HG03354 (cell line): ENCODE measurements at regions not wholly inside any gene's neighbourhood (a gene's known extent, or its start where the extent isn't known, plus 50 kb on each side); places are given as distances from the start of the nearest gene placed in this dataset.

Experiments used
- ATAC-seq: cut with Tn5 transposase; IDR thresholded peaks from one replicate; pipeline ENCODE4 v1.9.1; 2021; ENCODE audit warnings: mild to moderate bottlenecking; ENCODE audit not compliant: unreplicated experiment, poor library complexity, severe bottlenecking

- ATAC-seq: no peak
These were observed 827.8 kb downstream of the TLE4 start for GRCh38 chr9:80399606-80400005.

GRCh38 chr9:80387828-80388227 lies 816.1 kb downstream of the TLE4 start:
- ATAC-seq: no peak

GRCh38 chr9:80385246-80385645 lies 813.5 kb downstream of the TLE4 start:
- ATAC-seq: no peak

GRCh38 chr9:80383331-80383730 lies 811.6 kb downstream of the TLE4 start:
- no peak for ATAC-seq

GRCh38 chr9:80382211-80382891 lies 810.6 kb downstream of the TLE4 start:
- no peak for ATAC-seq

- no peak for ATAC-seq
These were observed 808.5 kb downstream of the TLE4 start for GRCh38 chr9:80380301-80380700.

- no peak for ATAC-seq
These were observed 807.0 kb downstream of the TLE4 start for GRCh38 chr9:80378669-80379293.

GRCh38 chr9:80376180-80376579 lies 804.4 kb downstream of the TLE4 start:
- ATAC-seq: no peak

- ATAC-seq: no peak
These were observed 803.7 kb downstream of the TLE4 start for GRCh38 chr9:80375477-80375876.

- ATAC-seq: no peak
These were observed 797.9 kb downstream of the TLE4 start for GRCh38 chr9:80369641-80370040.

- no peak for ATAC-seq
These were observed 794.9 kb downstream of the TLE4 start for GRCh38 chr9:80366626-80367025.

GRCh38 chr9:80359941-80360881 lies 788.4 kb downstream of the TLE4 start:
- ATAC-seq: no peak

- ATAC-seq: no peak
These were observed 787.5 kb downstream of the TLE4 start for GRCh38 chr9:80359291-80359690.

- no peak for ATAC-seq
These were observed 781.2 kb downstream of the TLE4 start for GRCh38 chr9:80352967-80353366.

GRCh38 chr9:80351612-80352011 lies 779.8 kb downstream of the TLE4 start:
- ATAC-seq: no peak

- ATAC-seq: no peak
These were observed 754.3 kb downstream of the TLE4 start for GRCh38 chr9:80326105-80326504.

- no peak for ATAC-seq
These were observed 749.2 kb downstream of the TLE4 start for GRCh38 chr9:80320916-80321315.

- ATAC-seq: no peak
These were observed 748.7 kb downstream of the TLE4 start for GRCh38 chr9:80320480-80320879.

- no peak for ATAC-seq
These were observed 733.4 kb downstream of the TLE4 start for GRCh38 chr9:80305136-80305535.

- no peak for ATAC-seq
These were observed 723.2 kb downstream of the TLE4 start for GRCh38 chr9:80294955-80295354.

GRCh38 chr9:80294318-80294717 lies 722.6 kb downstream of the TLE4 start:
- ATAC-seq: no peak
